HUDEP-2 (cell line): ENCODE measurements at regions not wholly inside any gene's neighbourhood (a gene's known extent, or its start where the extent isn't known, plus 50 kb on each side); places are given as distances from the start of the nearest gene placed in this dataset.

Source experiments
- DNase-seq, 76 experiments: peaks; one replicate each; lab custom pipeline; 2025; ENCODE audit not compliant: unreplicated experiment in 76 of 76; lab: John Stamatoyannopoulos, UW

- DNase-seq: no peak
These were observed 180.4 kb downstream of the SPATA18 start for GRCh38 chr4:52231526-52231925.

DNA sequence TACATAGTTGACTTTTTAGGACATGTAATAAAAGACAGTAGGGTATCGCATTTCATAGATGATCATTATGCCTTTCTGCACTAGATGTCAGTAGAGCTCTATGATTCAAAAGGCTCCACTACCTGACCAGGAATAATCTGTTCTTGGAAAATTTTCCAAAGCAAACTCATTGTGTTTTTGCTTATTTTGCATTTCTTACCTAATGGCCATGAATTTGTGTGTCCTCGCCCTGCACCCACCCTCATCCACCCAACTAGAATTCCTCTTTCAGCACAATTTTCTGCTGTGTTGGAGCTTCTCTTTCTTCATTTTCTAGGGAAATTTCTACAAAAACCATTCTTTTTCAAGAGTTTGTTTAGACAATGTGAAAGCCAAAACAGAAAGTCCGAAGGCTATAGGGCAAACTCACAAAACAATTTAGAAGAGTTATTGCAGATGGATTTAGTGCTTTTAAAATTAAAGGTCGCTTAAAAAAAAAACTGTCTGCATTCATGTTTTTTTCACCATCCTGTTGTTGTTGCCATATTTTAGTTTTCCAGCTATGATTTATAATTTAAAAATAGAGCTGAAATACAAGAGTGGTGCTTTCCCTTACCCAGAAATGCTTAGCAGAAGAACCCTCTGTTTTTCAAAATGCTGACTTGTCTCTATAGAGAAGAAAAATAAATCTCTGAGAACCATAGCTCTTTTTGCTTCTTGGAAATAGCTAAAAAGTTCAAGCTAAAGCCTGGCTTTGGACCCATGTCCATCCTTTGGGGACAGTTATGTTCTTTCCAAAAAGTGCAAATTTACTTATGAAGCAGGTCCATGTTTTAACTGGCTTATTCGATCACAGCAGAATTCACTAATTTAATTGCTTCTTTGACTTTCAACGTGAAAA, 183.7 kb downstream of the SPATA18 start:
- peak in 1 of 76 experiments; percentile 2 for DNase-seq

DNA sequence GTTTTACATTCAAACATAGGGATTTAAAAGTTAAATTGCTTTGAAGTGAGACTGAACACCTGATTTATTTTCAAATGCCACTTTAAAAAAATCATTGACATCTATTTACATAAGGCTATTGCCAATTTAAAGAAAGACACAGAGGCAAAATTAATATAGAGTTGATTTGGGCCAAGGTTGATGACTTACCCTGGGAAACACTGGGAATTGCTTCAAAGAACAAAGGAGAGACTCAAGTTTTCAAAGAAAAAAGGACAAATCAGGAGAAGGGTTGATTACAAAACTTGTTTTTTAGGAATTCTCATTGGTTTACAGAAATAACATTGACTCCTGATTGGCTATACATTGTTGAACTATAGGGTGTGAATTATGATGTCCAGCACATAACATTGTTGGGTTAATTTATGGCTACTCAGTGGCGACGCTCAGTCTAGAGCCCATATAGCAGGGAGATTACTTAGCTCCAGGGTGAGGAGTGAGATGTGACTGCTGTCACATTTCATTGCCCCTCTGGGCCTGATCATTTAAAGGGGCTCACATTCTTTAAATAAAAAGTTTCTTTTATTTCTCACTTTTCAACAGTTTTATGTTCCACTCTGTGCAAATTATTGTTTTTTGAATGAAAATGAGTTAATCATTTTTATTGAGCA, 184.6 kb downstream of the SPATA18 start:
- DNase-seq: no peak

- no peak for DNase-seq
These were observed 190.8 kb downstream of the SPATA18 start for GRCh38 chr4:52241916-52242315.

GRCh38 chr4:52243367-52243766, 192.3 kb downstream of the SPATA18 start:
- no peak for DNase-seq

- no peak for DNase-seq
These were observed 193.1 kb downstream of the SPATA18 start for GRCh38 chr4:52244103-52244775.

DNA sequence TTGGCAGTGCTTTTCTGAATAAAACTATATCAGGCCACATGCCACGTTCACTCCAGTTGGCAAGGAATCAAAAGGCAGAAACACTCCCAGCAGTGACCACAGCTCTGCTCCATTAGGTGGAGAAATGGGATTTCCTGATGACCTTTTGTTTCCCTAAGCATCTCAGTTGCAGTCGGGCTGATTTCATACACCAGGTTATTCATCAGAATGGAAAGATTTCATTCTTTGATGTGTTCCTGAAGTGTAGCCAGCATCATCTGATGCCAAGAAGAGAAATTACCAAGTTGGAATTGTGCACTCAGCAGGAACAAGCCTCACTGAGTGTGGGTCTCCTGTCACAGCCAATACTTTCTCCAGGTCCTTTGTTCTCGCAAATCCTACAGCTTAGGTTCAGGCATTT, 193.7 kb downstream of the SPATA18 start:
- no peak for DNase-seq

DNA sequence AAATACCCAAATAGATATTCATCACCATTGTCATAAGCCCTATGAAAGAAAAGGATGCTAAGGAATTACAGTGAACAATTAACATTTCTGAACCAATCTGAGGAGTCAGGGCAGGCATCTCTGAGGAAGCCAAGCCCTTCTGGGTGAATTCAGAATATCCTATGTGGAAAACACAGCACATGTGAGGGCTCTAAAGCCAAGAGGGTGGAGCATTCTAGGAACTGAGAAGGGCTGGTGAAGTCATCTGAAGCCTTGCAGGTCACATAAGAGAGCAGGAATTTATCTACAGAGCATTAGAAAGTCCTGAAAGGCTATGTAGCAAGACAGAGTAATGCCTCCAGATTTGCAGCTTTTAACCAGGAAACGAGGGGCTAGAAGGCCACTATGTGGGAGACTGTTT, 195.7 kb downstream of the SPATA18 start:
- no peak for DNase-seq

DNA sequence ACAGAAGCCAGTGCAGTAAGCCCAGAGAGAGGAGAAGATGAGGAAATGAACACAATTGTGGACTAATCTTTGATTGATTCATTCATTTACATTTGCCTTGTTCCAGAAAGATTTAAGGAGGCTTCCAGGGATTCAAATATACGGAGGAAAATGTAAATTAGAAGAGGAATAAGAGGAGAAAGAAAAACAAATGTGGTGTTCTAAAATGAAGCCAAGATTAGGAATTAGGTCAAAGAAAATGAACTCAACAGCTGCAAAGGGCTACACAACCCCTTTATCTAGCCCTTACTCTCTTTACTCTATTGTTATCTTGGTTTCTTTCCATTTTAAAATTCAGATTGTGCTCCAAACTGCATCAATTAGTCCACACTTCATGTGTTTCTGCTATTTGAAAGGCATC, 196.8 kb downstream of the SPATA18 start:
- no peak for DNase-seq

DNA sequence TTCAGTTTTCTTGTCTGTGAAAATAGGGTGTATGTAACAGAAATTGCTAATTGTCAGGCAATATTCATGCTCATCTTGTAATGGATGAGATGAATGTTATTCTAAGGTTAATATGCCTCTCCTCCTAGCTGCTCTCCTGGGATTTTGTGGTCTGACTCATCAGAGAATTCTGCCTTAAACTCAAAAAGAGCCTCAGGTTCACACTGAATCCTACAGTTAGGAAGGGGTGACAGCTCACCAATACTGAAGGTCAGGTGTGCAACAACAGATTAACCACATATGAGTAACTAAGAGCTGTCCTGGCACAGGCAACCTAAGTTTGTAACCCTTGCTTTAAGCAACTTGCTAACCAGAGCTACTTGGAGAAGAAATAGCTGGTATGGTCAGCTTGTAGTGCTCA, 197.7 kb downstream of the SPATA18 start:
- DNase-seq: no peak

DNA sequence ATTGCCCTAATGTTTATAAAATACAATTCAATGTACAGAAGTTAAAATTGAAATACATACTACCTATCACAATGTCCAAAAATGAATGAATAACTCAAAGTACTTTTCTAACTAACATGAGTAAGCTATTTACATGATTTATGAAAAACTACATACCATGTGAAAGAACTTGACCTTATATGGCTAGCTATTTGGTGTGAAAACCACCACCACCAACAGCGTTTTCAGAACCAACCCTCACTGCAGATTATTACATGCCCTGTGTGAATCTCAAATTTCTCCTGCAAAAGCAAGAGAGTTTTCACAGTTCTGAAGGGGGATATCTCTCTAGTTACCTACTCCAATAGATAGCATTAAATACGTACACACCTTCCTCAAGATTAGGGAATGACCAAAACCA, 198.5 kb downstream of the SPATA18 start:
- no peak for DNase-seq

DNA sequence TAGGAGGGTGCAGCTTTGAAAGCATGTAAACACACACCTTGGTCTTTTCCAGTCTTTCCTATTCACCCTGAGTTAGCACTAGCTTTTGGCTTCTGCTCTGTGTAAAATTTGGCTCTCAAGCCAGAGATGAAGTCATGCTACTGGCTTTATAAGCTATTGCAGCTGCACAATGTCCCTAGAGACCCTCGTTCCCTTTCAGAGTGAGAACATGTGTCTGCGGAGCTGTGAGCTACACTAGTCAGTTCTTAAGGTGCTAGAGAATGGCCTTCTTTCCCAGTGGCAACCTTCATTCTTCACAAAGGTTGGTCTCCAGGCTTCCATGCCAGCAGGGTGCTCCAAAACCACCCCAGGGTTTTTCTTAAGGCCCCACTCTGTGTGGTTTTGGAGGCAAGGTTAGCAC, 199.1 kb downstream of the SPATA18 start:
- DNase-seq: no peak

DNA sequence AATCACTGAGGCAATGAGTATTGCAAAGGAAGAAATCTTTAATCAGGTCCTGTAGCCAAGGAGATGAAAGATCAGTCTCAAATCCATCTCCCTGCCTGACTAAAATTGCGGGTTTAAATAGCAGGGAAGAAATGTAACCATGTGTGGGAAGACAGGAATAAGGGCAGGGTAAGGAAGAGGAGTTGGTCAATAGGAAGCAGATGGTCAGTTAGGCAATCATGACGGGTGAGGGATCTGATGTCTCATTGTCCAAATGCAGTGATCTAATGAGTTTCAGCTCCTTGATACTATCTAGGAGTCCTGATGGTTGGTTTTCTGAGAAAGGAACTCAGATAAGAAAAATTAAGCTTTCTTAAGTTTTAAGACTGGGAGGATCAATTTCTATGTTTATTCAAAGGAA, 200.8 kb downstream of the SPATA18 start:
- DNase-seq: no peak

DNA sequence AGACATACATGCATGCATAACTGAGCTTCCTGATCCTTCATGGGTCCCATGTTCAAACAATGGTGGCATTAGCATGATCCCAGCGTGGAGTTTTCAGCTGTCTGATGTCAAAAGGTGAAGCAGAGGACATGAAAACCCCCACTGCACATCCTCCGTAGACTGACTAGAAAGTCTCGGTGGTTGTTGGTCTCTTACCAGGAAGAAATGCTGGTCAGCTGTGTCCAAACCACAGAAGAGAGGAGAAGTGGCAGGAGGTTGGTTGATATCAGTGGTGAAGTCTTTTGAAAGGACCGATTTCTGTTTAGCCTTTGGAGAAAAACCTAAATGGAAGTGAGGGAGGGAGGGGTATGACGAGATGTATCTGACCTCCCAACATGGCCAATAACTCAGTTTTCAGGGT, 201.9 kb downstream of the SPATA18 start:
- no peak for DNase-seq

GRCh38 chr4:52256522-52256921, 205.4 kb downstream of the SPATA18 start:
- DNase-seq: no peak

GRCh38 chr4:52259978-52260377, 208.9 kb downstream of the SPATA18 start:
- DNase-seq: no peak

- no peak for DNase-seq
These were observed 209.6 kb downstream of the SPATA18 start for GRCh38 chr4:52260514-52261210.

DNA sequence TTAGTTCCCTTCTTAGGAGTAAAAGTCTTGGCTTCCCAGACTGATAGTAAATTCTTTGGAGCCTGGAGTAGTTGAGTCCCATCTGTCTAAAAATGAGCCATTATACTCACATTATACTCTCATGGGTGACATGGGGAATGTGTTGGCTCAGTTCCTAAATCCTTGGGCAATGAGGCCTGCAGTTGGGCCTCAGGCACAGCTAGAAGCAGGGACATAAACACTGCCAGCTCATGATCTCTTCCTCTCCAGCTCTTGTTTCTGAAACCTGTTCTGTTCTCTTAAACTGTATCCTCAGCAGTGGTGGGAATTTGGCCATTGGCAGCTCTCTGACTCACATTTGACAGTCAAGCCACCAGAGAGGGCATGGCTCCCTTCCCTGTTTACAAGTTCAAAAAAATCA, 212.5 kb downstream of the SPATA18 start:
- no peak for DNase-seq

DNA sequence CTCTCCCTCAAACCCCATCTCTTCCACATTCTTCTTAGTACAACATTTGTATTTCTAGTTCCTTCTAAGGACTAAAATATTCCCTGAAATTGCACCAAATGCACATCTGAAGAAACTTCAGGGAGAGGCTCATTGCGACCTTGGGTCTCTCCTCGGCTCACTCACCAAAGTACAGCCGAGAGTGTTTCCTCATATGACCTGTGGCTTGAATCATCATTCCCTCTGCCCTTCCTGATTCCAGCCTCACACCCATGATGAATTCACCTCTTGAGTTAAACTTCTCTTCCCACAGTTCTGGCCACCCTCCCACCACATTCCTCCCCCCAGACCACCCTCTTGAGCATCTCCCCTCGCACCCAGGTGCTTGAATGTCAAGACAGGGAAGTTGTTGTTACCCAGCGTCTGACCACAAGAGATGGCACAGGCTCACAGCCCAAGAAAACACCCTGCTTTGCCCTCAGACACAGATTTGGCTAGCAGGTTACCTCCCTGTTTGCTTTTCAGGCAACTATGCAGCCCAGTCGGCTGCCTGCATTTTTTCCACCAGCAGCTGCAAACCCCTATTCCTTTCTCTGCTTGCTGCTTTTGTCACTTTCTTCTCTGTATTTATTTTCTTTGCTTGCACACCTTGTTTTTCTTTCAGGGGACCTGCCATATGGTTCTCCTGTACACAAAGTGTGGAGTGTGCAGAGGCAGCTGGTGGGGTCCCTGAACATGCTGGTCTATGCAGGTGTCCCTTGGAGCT, 214.8 kb downstream of the SPATA18 start:
- no peak for DNase-seq

GRCh38 chr4:52266537-52267137, 215.5 kb downstream of the SPATA18 start:
- no peak for DNase-seq
